ENCODE measurements at regions not wholly inside any gene's neighbourhood (a gene's known extent, or its start where the extent isn't known, plus 50 kb on each side); places are given as distances from the start of the nearest gene placed in this dataset.

DNA sequence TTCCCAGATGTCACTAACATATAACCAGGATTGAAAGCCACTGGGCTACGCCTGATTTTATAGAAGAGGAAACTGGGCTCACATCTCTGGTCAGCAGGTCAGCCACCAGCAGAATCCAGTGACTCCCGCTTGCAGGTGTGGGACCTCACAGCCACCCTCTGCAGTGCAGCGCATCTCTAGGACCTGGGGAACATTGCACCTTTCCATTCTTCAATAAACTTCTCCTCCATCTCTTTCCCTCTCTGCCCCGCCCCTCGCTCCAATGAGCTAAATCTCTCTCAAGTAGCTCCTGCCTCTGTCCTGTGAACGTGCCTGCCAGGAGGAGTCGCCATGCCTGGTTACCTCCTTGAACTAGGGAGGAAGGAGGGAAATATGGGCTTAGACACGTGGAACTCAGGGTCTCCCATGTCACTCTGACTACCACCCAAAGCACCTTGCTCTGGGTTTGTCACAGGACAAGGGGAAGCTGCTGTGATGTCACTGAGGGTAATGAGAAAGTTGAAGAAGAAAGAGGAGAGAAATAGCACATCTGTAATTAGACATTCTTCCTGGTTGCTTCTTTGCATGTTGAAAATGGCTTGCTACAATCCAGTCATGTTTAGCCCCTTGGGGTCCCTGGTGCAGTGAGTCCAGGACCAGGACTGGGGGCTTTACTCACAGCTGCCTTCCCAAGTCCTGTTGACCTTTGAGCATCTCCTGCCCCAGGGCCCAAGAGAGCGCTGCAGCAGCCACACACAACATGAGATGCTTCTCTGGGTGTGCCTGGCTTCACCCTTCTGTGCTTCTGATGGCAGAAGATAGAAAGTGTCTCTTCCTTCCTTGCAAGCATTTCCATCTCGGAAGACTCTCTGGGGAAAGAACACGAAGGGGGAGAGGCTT, 469.4 kb downstream of the PREX1 start:
- no peak for DNase-seq

DNA sequence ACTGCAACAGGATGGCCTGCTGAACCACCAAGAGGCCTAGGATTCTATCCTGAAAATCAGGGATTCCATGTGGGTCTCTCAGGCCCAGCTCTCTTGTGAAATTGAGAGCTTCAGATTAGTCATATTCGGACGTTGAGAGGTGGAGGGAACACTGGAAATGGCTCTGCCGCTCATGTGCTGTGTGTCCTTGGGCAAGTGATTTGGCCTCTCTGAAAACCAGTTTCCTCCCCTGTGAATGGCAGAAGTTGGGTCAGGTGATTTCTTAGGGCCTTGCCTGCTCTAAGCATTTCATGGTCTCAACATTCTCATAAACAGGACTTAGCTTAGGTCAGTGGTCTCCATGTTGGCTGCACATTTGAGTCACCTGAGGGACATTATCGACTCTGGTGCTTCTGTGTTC, 470.1 kb downstream of the PREX1 start:
- DNase-seq = no peak
- in situ Hi-C loops (cut with HindIII; ENCODE audit: low pct_ligation_motif_present, low pct_unique_long_range_greater_than_20kb, low sequenced_read_pairs) = no loop called here

More for the DNA sequence above, 469.4 kb downstream of the PREX1 start:
- in situ Hi-C loops (cut with HindIII; ENCODE audit: low pct_ligation_motif_present, low pct_unique_long_range_greater_than_20kb, low sequenced_read_pairs) = no loop called here

DNA sequence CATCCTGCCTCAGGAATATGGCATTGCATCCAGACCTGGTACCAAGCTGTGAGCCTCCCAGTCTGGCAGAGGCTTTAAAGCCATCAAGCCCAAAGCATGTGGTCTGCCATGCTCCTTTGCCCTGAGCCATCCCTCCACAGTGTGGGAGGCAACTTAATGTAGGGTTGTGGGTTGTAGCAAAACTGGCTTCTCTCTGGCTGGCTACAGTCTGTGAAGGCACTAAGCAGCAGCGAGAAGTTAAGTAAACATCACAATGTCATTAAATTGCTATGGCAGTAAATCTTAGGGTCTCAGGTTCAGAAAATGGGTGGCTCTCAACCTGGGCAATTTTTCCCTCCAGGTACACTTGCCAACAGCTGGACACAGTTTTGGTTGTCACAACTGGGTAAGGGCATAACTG, 472.9 kb downstream of the PREX1 start:
- in situ Hi-C loops (cut with HindIII; ENCODE audit: low pct_ligation_motif_present, low pct_unique_long_range_greater_than_20kb, low sequenced_read_pairs) = no loop called here
- no peak for DNase-seq

DNA sequence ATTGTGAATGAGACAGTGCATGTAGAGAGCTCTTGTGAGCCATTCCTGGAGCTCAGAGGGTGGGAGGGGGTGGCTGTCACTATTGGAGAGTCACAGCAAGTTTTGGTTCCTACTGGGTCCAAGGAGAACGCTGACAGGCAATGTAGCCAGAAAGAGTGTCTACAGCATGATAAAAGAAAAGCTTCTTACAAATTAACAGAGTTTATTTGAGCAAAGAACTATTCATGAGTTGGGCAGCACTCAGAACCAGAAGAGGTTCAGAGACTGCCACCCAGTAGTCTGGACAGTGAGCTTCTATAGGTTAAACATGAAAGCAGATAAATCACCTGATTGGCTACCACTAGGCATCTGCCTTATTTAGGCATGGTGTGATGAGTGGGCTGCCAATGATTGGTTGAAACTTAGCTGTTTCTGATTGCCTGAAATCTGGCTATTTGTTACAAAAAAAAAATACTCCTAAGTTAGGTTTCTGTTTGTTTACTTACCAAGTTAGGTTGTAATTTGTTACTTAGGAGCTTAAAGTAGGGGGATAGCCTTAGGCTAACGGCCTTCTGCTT, 473.4 kb downstream of the PREX1 start:
- DNase-seq = no peak

DNA sequence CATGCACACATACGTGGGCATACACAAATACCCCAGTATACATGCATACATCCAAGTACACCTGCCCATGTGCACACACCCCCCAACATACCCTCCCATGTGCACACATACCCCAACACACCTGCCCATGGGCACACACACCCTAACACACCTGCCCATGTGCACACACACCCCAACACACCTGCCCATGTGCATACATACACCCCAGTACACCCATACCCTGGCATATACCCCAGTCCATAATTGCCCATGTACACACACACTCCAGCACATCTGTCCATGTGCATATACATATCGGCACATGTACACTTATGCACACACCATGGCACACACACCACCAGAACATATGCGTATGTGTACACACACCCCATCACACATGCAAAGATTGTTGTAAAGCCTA, 475.2 kb downstream of the PREX1 start:
- in situ Hi-C loops (cut with HindIII; ENCODE audit: low pct_ligation_motif_present, low pct_unique_long_range_greater_than_20kb, low sequenced_read_pairs) = no loop called here
- no peak for DNase-seq

More for the DNA sequence above, 473.4 kb downstream of the PREX1 start:
- in situ Hi-C loops (cut with HindIII; ENCODE audit: low pct_ligation_motif_present, low pct_unique_long_range_greater_than_20kb, low sequenced_read_pairs) = no loop called here

DNA sequence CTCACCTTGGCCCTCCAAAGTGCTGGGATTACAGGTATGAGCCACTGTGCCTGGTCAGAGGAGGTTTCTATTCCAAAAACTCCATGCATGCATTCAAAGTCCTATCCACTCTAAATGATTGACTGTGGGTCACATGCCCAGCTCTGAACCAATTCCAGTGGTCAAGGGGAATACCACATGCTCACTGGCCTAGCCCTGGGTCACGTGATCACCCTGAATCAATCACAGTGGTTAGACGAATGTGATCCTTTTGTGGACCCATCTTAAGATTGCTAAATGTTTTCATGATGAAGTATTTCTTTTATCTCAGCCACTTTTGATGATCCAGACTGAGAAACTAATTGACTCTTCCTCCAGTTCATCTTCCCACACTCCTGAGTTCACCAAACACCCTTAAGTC, 475.8 kb downstream of the PREX1 start:
- in situ Hi-C loops (cut with HindIII; ENCODE audit: low pct_ligation_motif_present, low pct_unique_long_range_greater_than_20kb, low sequenced_read_pairs) = no loop called here

DNA sequence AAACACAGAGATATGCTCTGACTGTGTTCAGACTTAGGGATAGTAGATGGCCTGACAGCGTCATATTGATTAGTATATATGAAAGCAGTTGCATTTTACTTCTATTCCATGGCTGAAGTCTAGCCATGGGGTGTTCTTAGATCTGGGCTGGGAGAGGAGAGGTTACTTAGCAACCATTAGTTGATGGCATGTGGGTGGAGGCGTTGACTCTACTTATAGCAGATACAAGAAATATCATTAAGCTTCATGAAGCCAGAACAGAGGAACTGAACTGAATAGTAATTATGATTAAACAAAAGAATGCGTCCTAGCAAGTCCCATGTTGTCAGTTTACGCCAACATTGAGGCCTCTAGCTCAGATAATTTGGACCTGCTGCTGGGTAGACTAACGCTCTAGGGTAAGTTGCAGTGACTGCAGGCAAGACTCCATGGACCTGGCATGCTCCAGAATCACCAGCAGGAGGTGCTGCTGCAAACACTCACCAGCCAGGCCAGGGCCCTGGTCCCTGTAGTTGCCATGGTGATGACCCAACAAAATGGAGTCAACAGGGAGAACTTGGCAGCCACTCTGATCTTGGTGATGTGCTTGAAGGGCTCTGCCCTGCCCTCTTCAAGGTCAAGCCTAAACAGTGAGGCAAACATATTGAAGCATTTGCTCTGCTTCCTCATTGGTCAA, 477.3 kb downstream of the PREX1 start:
- DNase-seq = peak; percentile 27
- in situ Hi-C loops (cut with HindIII; ENCODE audit: low pct_ligation_motif_present, low pct_unique_long_range_greater_than_20kb, low sequenced_read_pairs) = no loop called here

More for the DNA sequence above, 475.8 kb downstream of the PREX1 start:
- no peak for DNase-seq

DNA sequence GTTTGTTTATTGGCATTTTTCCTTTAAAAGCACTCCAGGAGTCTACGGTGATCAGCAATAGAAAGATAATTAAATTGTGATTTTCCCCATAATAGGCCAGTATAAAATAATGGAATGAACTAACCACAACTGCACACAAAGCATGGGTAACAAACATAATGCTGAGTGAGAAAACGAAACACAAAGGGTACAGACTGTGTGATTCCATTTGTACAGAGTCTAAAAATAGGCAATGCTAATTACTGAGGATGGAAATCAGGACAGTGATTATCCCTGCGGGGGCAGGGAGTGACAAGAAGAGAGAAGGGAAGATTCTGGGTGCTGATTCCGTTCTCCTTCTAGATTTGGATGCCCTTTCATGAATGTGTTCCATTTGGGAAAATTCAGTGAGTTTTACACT, 478.1 kb downstream of the PREX1 start:
- in situ Hi-C loops (cut with HindIII; ENCODE audit: low pct_ligation_motif_present, low pct_unique_long_range_greater_than_20kb, low sequenced_read_pairs) = no loop called here
- no peak for DNase-seq

DNA sequence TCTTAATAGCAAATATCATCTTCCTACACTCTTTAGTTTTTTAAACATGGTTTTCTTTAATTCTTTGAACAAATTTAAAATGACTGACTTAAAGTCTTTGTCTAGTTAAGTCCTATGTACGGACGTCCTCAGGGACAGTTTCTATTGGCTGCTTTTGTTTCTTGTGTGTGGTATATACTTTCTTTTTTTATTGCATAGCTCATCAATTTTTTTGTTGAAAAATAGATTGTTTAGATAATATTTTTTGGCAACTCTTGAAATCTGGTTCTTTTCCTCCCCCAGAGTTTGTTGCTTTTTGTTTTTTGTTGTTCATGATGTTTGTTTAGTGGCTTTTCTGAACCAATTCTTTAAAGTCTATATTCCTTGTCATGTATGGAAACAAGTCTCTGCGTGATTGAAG, 479.8 kb downstream of the PREX1 start:
- in situ Hi-C loops (cut with HindIII; ENCODE audit: low pct_ligation_motif_present, low pct_unique_long_range_greater_than_20kb, low sequenced_read_pairs) = no loop called here
- DNase-seq = no peak

DNA sequence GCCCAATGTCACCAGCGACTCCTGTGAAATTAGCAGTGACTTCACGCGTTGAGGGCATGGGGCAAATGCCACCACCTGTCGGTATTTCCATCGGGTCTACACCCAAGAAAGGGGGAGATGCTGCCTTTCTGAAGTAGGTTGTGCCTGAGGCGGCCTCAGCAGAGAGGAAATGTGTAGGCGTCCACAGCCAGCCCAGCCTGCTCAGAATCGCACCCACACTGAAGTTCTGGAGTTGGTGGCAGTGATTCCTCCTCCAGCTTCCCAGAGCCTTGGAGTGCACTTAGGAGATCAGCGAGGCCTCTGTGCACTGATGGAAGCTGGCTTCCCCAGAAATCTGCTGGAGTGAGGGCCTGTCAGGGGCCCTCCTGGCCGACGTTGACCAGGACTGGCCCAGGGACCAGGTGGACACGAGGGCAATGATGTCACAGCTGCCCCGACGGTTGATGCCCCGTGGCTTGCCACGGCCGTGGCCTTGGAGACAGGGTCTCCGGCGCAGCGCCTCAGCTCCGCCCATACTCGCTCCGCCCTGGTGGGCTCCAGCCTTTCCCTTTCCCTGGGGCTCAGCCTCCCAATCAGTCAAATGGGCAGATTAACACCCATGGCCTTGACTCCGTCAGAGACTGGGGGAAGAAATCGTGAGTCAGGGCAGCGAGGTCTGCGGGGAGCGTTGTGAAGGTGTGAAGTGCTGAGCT, 484.8 kb downstream of the PREX1 start:
- no peak for DNase-seq
- in situ Hi-C loops (cut with HindIII; ENCODE audit: low pct_ligation_motif_present, low pct_unique_long_range_greater_than_20kb, low sequenced_read_pairs) = no loop called here

DNA sequence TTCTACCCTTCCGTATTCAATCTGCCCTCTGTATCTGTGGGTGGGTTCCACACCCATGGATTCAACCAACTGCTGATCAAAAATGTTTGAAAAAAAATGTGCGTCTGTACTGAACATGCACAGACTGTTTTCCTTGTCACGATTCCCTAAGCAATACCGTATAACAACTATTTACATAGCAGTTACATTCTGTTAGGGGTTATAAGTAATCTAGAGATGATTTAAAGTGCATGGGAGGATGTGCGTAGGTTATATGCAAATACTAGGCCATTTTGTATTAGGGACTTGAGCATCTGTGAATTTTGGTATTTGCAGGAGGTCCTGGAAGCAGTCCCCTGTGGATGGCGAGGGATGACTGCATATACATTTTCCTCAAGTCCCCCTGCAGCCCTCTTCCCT, 486.9 kb downstream of the PREX1 start:
- in situ Hi-C loops (cut with HindIII; ENCODE audit: low pct_ligation_motif_present, low pct_unique_long_range_greater_than_20kb, low sequenced_read_pairs) = no loop called here
- DNase-seq = no peak

DNA sequence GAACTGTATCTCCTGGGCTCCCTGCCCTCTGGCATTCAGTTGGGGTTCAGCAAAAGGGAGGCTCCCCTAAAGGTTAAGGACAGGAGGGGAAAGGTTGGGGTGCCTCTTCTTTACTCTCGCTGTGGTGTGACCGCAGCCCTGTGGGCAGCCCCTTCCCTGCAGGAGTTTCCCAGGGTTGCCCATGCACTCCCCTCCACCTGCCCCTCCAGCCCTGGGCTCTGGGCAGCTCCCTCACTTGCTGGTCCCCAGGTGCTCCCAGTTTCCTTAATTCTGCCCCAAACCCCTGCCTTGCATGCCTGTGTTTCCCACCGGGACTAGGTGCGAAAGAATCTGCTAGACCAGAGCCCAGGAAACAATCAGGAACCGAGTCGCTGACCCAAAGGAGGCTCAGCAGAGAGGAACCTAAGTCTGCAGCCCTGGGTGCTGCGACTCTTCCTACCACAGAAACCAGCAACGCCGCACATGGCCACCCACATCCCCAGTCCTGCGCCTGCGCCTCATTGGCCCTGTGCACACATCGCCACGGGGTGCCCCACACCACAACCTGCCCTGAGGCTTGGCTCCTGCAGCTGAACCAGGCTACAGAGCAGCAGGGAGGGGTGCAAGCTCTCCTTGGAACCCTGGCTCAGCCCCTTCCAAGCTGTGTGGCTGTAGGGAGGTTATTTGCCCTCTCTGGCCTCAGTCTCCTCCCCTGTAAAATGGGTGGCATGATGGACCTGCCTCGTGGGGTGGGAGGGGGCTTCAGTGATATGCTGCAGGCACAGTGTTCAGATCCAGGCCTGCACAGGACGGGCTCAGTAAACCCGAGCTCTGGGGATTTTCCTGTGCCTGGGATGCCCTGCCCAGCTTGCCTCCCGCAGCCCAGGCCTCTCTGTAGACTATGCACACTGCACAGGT, 487.6 kb downstream of the PREX1 start:
- in situ Hi-C loops (cut with HindIII; ENCODE audit: low pct_ligation_motif_present, low pct_unique_long_range_greater_than_20kb, low sequenced_read_pairs) = no loop called here
- DNase-seq = no peak

DNA sequence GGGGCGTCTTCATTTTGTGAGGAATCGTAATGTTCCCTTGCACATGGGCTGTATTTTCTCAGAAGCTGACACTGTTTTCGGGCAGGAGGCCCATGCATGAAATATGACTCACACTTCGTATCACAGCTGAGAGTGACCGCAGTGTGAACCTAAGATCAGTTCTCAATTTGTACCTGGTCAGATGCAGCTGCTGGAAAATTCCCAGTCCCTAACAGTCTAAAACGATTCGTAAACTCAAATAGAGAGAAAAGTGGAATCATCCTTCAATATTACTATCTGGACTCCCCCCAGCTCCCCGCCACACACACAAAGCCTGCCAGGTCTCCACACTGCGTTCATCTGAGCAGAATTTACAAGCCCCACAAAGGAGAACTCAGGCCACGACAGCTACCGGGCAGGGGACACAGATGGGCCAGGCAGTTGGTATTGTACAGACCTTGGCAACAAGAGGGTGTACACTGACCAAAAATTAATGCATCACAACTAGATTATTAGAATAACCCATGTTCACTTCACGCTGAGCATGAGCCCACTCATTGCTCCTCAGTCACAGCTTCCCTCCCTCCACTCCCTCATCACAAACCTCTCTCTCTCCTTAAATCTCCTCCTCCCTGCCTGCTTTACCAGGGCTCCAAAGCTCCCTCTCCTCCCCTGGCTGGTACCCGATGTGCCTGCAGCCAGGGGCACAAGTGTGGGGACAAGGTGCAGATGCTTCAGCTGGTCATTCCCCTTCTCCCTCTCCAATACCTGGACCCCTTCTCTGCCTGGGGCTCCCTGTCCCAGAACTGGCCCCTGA, 488.4 kb downstream of the PREX1 start:
- DNase-seq = peak; percentile 47
- in situ Hi-C loops (cut with HindIII; ENCODE audit: low pct_ligation_motif_present, low pct_unique_long_range_greater_than_20kb, low sequenced_read_pairs) = no loop called here

DNA sequence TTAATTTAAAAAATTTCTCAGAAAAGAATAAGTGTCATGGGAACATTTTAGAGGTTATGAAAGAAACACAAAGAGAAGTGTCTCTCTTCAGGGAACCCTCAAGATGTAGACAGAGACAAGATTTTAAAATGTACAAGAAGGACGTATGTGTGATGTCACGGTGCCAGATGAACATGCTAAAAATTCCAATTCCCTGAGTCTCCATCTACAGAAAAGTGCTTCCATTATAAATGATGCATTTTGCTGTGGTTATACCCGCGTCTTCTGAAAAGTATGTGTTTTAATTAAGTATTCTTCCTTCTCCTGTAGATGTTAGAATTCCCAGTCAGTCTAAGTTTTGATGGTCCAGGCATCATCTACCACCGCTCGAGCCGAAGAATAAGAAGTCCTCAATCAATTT, 489.1 kb downstream of the PREX1 start:
- in situ Hi-C loops (cut with HindIII; ENCODE audit: low pct_ligation_motif_present, low pct_unique_long_range_greater_than_20kb, low sequenced_read_pairs) = no loop called here
- DNase-seq = peak; percentile 36

DNA sequence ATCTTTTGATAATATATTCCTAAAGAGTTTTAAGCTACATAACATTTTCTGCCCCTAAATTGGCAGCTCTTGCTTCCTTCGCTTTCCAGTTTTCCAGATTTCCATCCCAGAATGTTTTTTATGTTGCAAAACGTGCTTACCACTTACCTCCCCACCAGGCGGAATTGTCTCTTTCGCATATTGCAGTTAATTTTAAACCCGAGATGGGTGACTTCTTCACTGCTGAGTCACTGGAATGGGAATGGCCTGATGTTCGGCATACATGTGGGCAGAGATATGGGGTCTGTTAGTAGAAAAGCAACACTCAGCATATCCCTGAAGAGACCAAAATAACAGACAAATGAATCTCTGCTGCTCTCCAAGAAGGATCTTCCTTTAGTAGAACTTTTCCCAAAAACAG, 491.2 kb downstream of the PREX1 start:
- DNase-seq = peak; percentile 67
- in situ Hi-C loops (cut with HindIII; ENCODE audit: low pct_ligation_motif_present, low pct_unique_long_range_greater_than_20kb, low sequenced_read_pairs) = no loop called here

DNA sequence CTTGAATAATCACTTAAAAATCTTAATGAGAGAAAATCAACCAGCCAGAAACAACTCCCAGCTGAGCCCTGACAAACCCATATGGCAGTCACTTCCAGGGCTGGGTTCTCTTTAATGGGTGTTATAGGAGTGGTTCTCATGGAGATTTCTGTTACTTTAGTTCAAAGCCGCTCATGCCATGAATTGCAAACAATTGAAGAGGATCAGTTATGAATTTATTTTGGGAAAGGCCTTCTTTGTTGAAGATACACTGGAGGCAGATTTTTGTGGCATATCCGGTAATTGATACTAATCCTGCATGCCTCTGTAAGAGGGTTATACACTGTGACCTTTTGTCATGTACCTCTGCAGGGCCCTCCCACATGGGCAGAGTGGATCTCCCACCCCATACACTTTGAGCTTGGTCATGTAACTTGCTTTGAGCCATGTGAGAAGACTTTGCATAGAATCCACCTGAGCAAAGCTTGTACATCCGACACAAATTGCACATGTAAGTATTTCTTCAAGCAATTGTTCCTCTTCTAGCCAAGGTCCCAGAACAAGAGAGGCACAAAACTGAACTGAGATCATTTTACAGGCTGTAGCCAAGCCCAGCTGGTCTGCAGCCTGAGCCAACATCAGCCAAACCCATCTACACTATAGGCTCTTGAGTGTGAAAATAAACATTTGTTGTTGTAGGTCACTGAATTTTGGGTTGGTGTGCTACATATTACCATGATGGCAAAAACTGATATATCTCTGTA, 492.3 kb downstream of the PREX1 start:
- in situ Hi-C loops (cut with HindIII; ENCODE audit: low pct_ligation_motif_present, low pct_unique_long_range_greater_than_20kb, low sequenced_read_pairs) = no loop called here
- no peak for DNase-seq

DNA sequence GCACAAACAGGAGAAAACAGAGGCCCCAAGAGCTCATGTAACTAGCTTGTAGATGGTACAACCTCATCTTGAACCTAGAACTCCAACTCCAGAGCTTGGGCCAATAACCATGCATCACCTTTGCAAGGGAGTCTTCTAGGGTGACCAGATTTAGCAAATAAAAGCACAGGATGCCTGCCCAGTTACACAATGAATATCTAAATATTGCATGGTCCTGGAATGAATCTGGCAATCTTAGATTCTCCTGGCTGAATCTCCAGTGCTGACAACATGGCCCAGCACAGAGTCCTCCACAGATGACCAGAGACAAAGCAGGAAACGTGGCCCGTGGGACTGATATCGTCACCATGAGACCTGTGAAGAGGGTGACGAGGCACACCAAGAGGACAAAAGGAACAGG, 494.1 kb downstream of the PREX1 start:
- in situ Hi-C loops (cut with HindIII; ENCODE audit: low pct_ligation_motif_present, low pct_unique_long_range_greater_than_20kb, low sequenced_read_pairs) = no loop called here
- no peak for DNase-seq
